ENCODE measurements at regions not wholly inside any gene's neighbourhood (a gene's known extent, or its start where the extent isn't known, plus 50 kb on each side); places are given as distances from the start of the nearest gene placed in this dataset.

DNA sequence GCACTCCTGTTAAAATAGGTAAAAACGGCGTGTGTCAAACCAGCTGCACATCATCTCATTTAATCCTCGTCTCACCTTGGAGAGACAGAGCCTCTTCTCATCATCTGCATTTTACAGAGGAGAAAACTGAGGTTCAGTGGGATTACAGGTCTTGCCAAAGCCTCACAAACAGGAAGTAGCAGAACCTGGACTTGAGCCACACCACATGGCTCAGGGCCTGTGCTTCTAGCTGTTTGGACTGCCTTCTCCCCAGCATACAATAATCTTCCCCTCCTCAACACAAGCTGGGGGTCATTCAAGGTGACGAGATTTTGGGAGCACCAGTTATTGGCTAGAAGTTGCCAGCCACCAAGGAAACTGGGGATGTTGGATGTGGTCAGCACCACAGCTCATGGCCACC lies 167.9 kb upstream of the ZC3H12A start:
- no peak for TF ChIP-seq ZNF274 (IDR thresholded peaks at IDR 0.05; ENCODE audit: low read depth, low read length)
- no peak for TF ChIP-seq SUZ12 (IDR thresholded peaks at IDR 0.05; ENCODE audit: extremely low read depth, insufficient read depth, insufficient read length)
- no peak for TF ChIP-seq YY1 (IDR thresholded peaks at IDR 0.05; ENCODE audit: insufficient read depth, insufficient read length)
